ENCODE measurements at regions not wholly inside any gene's neighbourhood (a gene's known extent, or its start where the extent isn't known, plus 50 kb on each side); places are given as distances from the start of the nearest gene placed in this dataset.

GRCh38 chr20:40746251-40746650 lies 57.2 kb upstream of the MAFB start:
- in situ Hi-C loops (cut with HindIII; ENCODE audit: low sequenced_read_pairs) = no loop called here
- H3K4me3 ChIP-seq (ENCODE audit: low read depth, low read length) = no peak overlapping the region
- no peak for DNase-seq (ENCODE audit: low read depth)
- TF ChIP-seq CTCF (IDR thresholded peaks at IDR 0.05; ENCODE audit: low read depth, low read length, missing control alignments) = no peak

DNA sequence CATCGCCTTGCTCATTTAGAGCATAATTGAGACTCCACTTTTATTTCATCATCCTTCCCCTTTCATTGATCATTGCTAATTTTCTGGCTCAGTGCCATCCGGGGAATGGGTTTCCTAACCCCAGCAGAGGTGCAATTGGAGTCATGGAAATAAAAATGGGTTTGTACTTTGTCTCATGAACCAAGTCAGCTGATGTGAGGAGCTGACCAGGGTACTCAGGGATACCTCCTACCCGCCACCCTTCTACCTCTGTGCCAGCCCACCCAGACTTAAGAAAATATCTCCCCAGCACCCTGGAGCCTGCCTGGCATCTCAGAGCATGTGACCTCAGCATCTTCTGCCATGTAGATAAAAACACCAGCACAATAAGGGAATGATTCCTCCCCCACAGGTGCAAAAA lies 59.1 kb upstream of the MAFB start:
- no peak overlapping the region for H3K4me3 ChIP-seq (ENCODE audit: low read depth, low read length)
- no peak for TF ChIP-seq CTCF (IDR thresholded peaks at IDR 0.05; ENCODE audit: low read depth, low read length, missing control alignments)
- DNase-seq (ENCODE audit: low read depth) = no peak
- in situ Hi-C loops (cut with HindIII; ENCODE audit: low sequenced_read_pairs) = no loop called here

DNA sequence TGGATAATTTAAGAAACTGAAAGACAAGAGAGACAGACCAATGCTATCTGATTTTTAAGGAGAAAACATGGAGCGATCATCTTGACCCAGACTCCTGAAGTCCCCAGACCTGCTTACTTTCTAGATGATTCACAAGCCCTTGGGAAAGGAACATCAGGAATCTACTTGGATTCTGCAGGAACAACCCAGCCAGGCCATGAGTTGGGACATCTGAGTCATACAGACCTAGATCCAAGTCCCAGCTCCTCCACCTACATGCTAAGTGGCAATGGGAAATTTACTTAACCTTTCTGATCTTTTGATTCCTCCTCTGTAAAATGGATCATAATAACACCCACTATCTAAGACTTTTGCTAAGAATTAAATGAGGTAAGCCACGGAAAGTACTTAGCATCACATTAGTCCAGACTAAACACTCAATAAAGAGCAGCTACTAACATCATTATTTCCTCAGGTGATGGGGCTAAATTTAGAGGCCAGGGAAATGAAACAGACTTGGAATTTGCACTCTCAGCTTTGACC lies 61.0 kb upstream of the MAFB start:
- DNase-seq (ENCODE audit: low read depth) = no peak
- no peak for TF ChIP-seq CTCF (IDR thresholded peaks at IDR 0.05; ENCODE audit: low read depth, low read length, missing control alignments)
- no peak overlapping the region for H3K4me3 ChIP-seq (ENCODE audit: low read depth, low read length)
- in situ Hi-C loops (cut with HindIII; ENCODE audit: low sequenced_read_pairs) = no loop called here

DNA sequence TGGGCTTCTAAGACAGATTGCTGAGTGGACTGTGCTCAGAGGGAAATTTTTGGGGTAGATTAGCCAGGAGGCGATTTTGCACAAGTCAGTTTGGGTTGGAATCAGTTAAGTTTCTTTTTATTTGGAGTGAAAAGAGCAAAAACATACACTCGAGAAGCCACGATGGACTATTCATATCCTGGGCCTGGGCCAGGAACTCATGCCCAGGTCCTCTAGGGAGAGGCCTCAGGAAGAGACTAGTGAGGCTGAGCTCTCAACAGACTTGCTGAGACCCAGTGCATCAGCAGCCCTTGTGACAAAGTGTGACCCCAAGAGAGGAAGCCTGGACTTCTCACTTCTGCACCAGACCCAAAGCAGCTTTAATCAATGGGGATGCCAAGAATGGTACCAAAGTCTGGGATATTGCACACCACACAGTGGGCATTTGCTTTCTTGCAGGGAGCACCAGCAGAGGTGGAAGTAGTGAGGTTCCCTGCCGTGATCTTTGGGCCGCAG lies 61.6 kb upstream of the MAFB start:
- in situ Hi-C loops (cut with HindIII; ENCODE audit: low sequenced_read_pairs) = no loop called here
- H3K4me3 ChIP-seq (ENCODE audit: low read depth, low read length) = no peak overlapping the region
- no peak for TF ChIP-seq CTCF (IDR thresholded peaks at IDR 0.05; ENCODE audit: low read depth, low read length, missing control alignments)
- no peak for DNase-seq (ENCODE audit: low read depth)

- in situ Hi-C loops (cut with HindIII; ENCODE audit: low sequenced_read_pairs) = no loop called here
- no peak for TF ChIP-seq CTCF (IDR thresholded peaks at IDR 0.05; ENCODE audit: low read depth, low read length, missing control alignments)
- DNase-seq (ENCODE audit: low read depth) = no peak
- no peak overlapping the region for H3K4me3 ChIP-seq (ENCODE audit: low read depth, low read length)
These were observed 64.4 kb upstream of the MAFB start for GRCh38 chr20:40753472-40753871.

- TF ChIP-seq CTCF (IDR thresholded peaks at IDR 0.05; ENCODE audit: low read depth, low read length, missing control alignments) = no peak
- in situ Hi-C loops (cut with HindIII; ENCODE audit: low sequenced_read_pairs) = no loop called here
- H3K4me3 ChIP-seq (ENCODE audit: low read depth, low read length) = no peak overlapping the region
- no peak for DNase-seq (ENCODE audit: low read depth)
These were observed 65.4 kb upstream of the MAFB start for GRCh38 chr20:40754339-40754943.
